Peyer's patch (tissue), 4 donors: ENCODE measurements at regions not wholly inside any gene's neighbourhood (a gene's known extent, or its start where the extent isn't known, plus 50 kb on each side); places are given as distances from the start of the nearest gene placed in this dataset.

Experiments used
- CTCF ChIP-seq, 6 experiments: fragments of 450-650 bp in 4 of 6; fragments of 200-600 bp in 2 of 6; sonication (generic) in 1 of 6; IDR thresholded peaks; one replicate each; pipeline ENCODE4 v1.5.1; 2017 to 2019; ENCODE audit warnings: antibody characterized with exemption in 6 of 6, mild to moderate bottlenecking in 3 of 6, moderate library complexity in 1 of 6
- POLR2A ChIP-seq, 2 donors: fragments of 450-650 bp; IDR thresholded peaks; one replicate each; pipeline ENCODE4 v1.5.1; 2017; ENCODE audit warnings: antibody characterized with exemption in 2 of 2, mild to moderate bottlenecking in 2 of 2, moderate library complexity in 2 of 2

GRCh38 chr12:58298803-58299202 is 357.4 kb downstream of the ATP23 start:
- TF ChIP-seq CTCF (IDR thresholded peaks at IDR 0.05), result no peak
- no peak for TF ChIP-seq POLR2A (IDR thresholded peaks at IDR 0.05)
